Fibroblast of pulmonary artery (primary cell): ENCODE measurements at regions not wholly inside any gene's neighbourhood (a gene's known extent, or its start where the extent isn't known, plus 50 kb on each side); places are given as distances from the start of the nearest gene placed in this dataset.
A peak's percentile ranks its signal among the peaks of the same experiment; 100 is the strongest.

Experiments
- DNase-seq: peaks from one replicate; pipeline ENCODE4 v3.0.0-alpha.2; 2010; ENCODE audit warnings: low read depth
- H3K4me3 ChIP-seq: replicated peaks from 2 replicates; pipeline ENCODE4 v1.5.1; 2011; ENCODE audit warnings: low read depth, mild to moderate bottlenecking, control low read depth, low read length, moderate library complexity
- CTCF ChIP-seq: IDR thresholded peaks from 2 replicates; pipeline ENCODE4 v1.5.1; 2011; ENCODE audit warnings: mild to moderate bottlenecking, control low read depth, low read length, inconsistent platforms; ENCODE audit errors: missing control alignments

- peak; percentile 25 for DNase-seq
Measured at GRCh38 chr21:33121715-33122475, 52.0 kb downstream of the OLIG1 start.

DNA sequence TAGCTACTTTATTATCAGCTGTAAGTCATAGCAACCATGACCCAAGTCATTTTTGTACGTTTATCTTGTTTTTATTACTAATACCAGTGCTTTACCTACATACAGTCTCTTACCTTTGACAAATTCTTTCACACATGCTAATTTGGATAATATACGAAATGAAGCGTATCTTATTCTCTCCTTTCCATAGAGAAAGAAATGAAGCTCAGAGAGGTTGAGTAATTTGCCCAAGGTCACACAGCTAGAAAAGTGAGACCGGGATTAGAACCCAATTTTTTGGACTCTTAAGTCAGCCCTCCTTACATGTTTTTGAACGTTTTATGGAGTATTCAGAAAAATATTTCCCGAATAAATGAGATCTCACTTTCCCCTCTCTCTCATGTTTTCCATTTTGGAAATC is 52.6 kb downstream of the OLIG1 start:
- no peak overlapping the region for H3K4me3 ChIP-seq
- no peak for DNase-seq
- TF ChIP-seq CTCF = no peak

More at GRCh38 chr21:33121715-33122475, 52.0 kb downstream of the OLIG1 start:
- TF ChIP-seq CTCF = no peak
- no peak overlapping the region for H3K4me3 ChIP-seq

GRCh38 chr21:33123374-33124123 is 53.6 kb downstream of the OLIG1 start:
- H3K4me3 ChIP-seq = no peak overlapping the region
- DNase-seq = no peak
- TF ChIP-seq CTCF = no peak

DNA sequence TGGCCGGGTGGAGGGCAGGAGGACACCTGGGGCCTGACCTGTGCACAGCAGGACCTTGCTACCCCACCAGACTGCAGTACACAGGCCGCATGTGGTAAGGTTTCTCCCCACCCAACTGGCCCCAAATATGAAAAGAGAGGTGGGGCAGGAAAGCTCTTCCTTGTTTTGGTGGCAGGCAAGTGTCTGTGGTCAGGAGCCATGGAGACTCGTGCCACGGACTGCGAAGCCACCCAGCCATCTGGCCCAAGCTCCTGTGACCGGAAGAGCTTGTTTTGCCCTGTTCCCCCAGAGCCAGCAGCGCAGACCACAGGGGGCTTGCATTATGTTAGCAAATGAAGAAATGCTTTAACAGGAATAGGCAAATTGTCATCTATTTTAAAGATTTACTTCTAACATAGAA is 54.9 kb downstream of the OLIG1 start:
- H3K4me3 ChIP-seq = no peak overlapping the region
- no peak for TF ChIP-seq CTCF
- no peak for DNase-seq

DNA sequence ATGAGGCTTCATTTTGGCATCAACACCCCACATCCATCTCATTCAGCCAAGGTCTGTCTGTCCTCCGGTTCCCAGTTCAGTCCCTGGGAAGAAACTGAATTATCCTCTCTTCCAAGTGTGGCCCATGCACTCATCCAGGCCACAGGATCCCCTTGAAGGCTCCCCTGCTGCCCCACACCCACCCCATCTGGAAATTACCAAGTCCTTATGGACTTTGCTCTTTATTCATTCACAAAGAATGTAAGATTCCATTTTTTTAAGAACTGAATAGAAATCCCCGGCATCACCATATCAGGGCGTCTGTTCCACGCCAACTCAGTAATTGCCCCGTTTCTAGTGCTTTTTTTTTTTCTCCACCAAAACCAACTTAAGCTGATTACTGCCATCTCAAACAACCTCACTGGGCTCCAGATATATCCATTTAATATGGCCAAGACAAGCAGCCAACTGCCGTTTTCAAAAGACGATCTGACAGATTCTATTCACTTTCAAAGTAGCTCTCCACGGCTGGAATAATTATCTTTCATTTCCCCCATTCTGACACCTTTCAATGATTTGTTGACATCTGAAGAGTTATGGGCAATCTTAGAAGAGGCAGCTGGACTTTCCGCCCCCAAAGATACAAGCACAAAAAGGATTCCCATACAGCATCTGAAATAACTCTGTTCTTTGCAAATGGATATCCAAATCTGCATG is 55.9 kb downstream of the OLIG1 start:
- no peak overlapping the region for H3K4me3 ChIP-seq
- DNase-seq = no peak
- TF ChIP-seq CTCF = no peak

DNA sequence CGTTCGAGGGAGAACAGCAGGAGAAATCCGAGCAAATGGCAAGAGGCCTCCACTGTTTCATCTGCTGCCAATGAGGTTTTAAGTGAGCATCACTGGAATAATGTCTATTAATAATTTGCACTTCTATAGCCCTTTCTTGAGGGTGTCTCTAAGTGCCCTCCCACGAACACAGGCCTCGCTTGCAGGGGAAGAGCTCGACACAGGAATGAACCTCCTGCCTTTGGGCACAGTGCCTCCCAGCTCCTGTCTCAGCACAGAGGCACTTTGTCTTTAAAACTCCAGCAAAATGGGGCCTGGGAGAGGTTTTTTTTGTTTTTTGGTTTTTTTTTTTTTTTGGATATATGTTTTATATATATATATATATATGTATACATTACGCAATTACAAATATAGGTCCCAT is 56.6 kb downstream of the OLIG1 start:
- DNase-seq = no peak
- H3K4me3 ChIP-seq = no peak overlapping the region
- no peak for TF ChIP-seq CTCF
